Mammary epithelial cell (primary cell): ENCODE measurements at regions not wholly inside any gene's neighbourhood (a gene's known extent, or its start where the extent isn't known, plus 50 kb on each side); places are given as distances from the start of the nearest gene placed in this dataset.

ENCODE experiments used
- CTCF ChIP-seq, 2 donors: IDR thresholded peaks in 1 of 2; conservative IDR thresholded peaks in 1 of 2; 2 replicates each; pipeline ENCODE4 v1.5.1; 2011 to 2012; ENCODE audit warnings: inconsistent platforms in 2 of 2, low read length in 2 of 2, mild to moderate bottlenecking in 2 of 2, control low read depth in 1 of 2, low read depth in 1 of 2; ENCODE audit not compliant: insufficient read depth in 1 of 2; ENCODE audit errors: extremely low read depth in 1 of 2
- EZH2 ChIP-seq: IDR thresholded peaks from 2 replicates; pipeline ENCODE4 v1.6.1; 2012; ENCODE audit warnings: low read length, inconsistent platforms, borderline replicate concordance

- TF ChIP-seq CTCF (conservative IDR thresholded peaks at IDR 0.05 in 1 of 2, IDR thresholded peaks at IDR 0.05 in 1 of 2; ENCODE audit: extremely low read depth in 1 of 2, insufficient read depth in 1 of 2, low read depth in 1 of 2, low read length in 2 of 2) (no peak), EZH2 (no peak)
These were observed 428.8 kb upstream of the C2CD4B start for GRCh38 chr15:62593681-62594399.
